LNCaP clone FGC (cell line): ENCODE measurements at regions not wholly inside any gene's neighbourhood (a gene's known extent, or its start where the extent isn't known, plus 50 kb on each side); places are given as distances from the start of the nearest gene placed in this dataset.

Experiments
- DNase-seq: peaks from one replicate; pipeline ENCODE4 v3.0.0-alpha.2; 2011; ENCODE audit warnings: low read depth
- H3K4me3 ChIP-seq: 2 replicates; pipeline ENCODE4 v1.5.1; 2011; ENCODE audit warnings: mild to moderate bottlenecking, low read depth, low read length, control low read depth
- CTCF ChIP-seq: IDR thresholded peaks from 2 replicates; pipeline ENCODE4 v1.5.1; 2012; ENCODE audit warnings: mild to moderate bottlenecking; ENCODE audit not compliant: control insufficient read depth, insufficient read depth; ENCODE audit errors: extremely low read depth

GRCh38 chr18:41621177-41621576, 333.9 kb upstream of the PIK3C3 start:
- no peak for TF ChIP-seq CTCF
- H3K4me3 ChIP-seq = no peak overlapping the region
- no peak for DNase-seq

- no peak overlapping the region for H3K4me3 ChIP-seq
- DNase-seq = no peak
- TF ChIP-seq CTCF = no peak
These were observed 336.9 kb upstream of the PIK3C3 start for GRCh38 chr18:41618147-41618546.

GRCh38 chr18:41617647-41618046, 337.4 kb upstream of the PIK3C3 start:
- DNase-seq = no peak
- TF ChIP-seq CTCF = no peak
- H3K4me3 ChIP-seq = no peak overlapping the region

- DNase-seq = no peak
- TF ChIP-seq CTCF = no peak
- no peak overlapping the region for H3K4me3 ChIP-seq
These were observed 341.9 kb upstream of the PIK3C3 start for GRCh38 chr18:41613003-41613609.

- TF ChIP-seq CTCF = no peak
- no peak overlapping the region for H3K4me3 ChIP-seq
- no peak for DNase-seq
These were observed 350.1 kb upstream of the PIK3C3 start for GRCh38 chr18:41604964-41605363.

- TF ChIP-seq CTCF = no peak
- H3K4me3 ChIP-seq = no peak overlapping the region
- no peak for DNase-seq
These were observed 353.0 kb upstream of the PIK3C3 start for GRCh38 chr18:41602034-41602433.

- no peak for TF ChIP-seq CTCF
- no peak for DNase-seq
- H3K4me3 ChIP-seq = no peak overlapping the region
These were observed 354.2 kb upstream of the PIK3C3 start for GRCh38 chr18:41600693-41601391.
